Stomach (tissue), 8 donors: ENCODE measurements at regions not wholly inside any gene's neighbourhood (a gene's known extent, or its start where the extent isn't known, plus 50 kb on each side); places are given as distances from the start of the nearest gene placed in this dataset.

Experiments used
- DNase-seq, 2 donors: peaks; one replicate each; pipeline versions ENCODE4 v3.0.0 to v3.0.0-alpha.2; 2013 to 2019
- H3K27ac ChIP-seq, 5 donors: fragments of 200-600 bp in 4 of 5; sonication (generic) in 4 of 5; one replicate each; pipeline ENCODE4 v1.5.1; 2013 to 2019; ENCODE audit warnings: mild to moderate bottlenecking in 1 of 5, moderate library complexity in 1 of 5
- H3K27me3 ChIP-seq, 3 donors: fragments of 200-600 bp; sonication (generic); one replicate each; pipeline ENCODE4 v1.5.1; 2017 to 2019; ENCODE audit warnings: mixed run types in 1 of 3
- H3K36me3 ChIP-seq, 4 donors: fragments of 200-600 bp; sonication (generic); 1 replicate in 3 of 4; 2 replicates in 1 of 4; pipeline ENCODE4 v1.5.1; 2016 to 2019
- H3K4me1 ChIP-seq, 4 donors: fragments of 200-600 bp; sonication (generic); one replicate each; pipeline ENCODE4 v1.5.1; 2016 to 2019
- H3K4me3 ChIP-seq, 4 donors: fragments of 200-600 bp; sonication (generic) in 3 of 4; one replicate each; pipeline ENCODE4 v1.5.1; 2016 to 2019; ENCODE audit warnings: mild to moderate bottlenecking in 1 of 4
- H3K9me3 ChIP-seq, 4 donors: fragments of 200-600 bp; sonication (generic); one replicate each; pipeline ENCODE4 v1.5.1; 2016 to 2019
- CTCF ChIP-seq, 7 experiments: fragments of 450-650 bp in 4 of 7; fragments of 200-600 bp in 3 of 7; sonication (generic) in 3 of 7; IDR thresholded peaks; one replicate each; pipeline ENCODE4 v1.5.1; 2016 to 2019; ENCODE audit warnings: antibody characterized with exemption in 7 of 7, control low read depth in 2 of 7, mild to moderate bottlenecking in 1 of 7
- EP300 ChIP-seq: sonication (generic); formaldehyde crosslinking; IDR thresholded peaks from one replicate; pipeline ENCODE4 v1.6.1; 2017; ENCODE audit warnings: antibody characterized with exemption
- POLR2A ChIP-seq, 4 donors: fragments of 450-650 bp; IDR thresholded peaks; one replicate each; pipeline ENCODE4 v1.6.1; 2016; ENCODE audit warnings: antibody characterized with exemption in 4 of 4, control low read depth in 2 of 4, mild to moderate bottlenecking in 1 of 4, moderate library complexity in 1 of 4
- POLR2AphosphoS5 ChIP-seq, 3 donors: sonication (generic); formaldehyde crosslinking; IDR thresholded peaks; one replicate each; pipeline ENCODE4 v1.6.1; 2016; ENCODE audit warnings: antibody characterized with exemption in 3 of 3
- WGBS, 5 donors: extraction: QIAGEN DNeasy Blood & Tissue Kit in 3 of 5; methylation state at CpG; one replicate each; pipeline versions ENCODE4 v1.1.5 to v1.1.7; 2013 to 2018; 5-methylcytosine and 5-hydroxymethylcytosine counted together
- intact Hi-C: fragments of 100-400 bp; cut with DNase I; formaldehyde crosslinking; loops from one replicate; pipeline ENCODE4 v1.15.1; 2023; ENCODE audit warnings: low total_unique reads
- donor health status: healthy with polysubstance abuse.
- donor health status: Bipolar disorder and iron deficiency.
- donor health status: healthy.

GRCh38 chr20:11143481-11143880, 469.7 kb upstream of the JAG1 start:
- no peak for DNase-seq
- intact Hi-C loops = no loop called here
- H3K4me1 ChIP-seq = no peaks in the 10 kb centered on the region
- H3K27ac ChIP-seq = no peak overlapping the region
- TF ChIP-seq POLR2A (IDR thresholded peaks at IDR 0.05) = no peak
- TF ChIP-seq CTCF (IDR thresholded peaks at IDR 0.05) = no peak
- TF ChIP-seq POLR2AphosphoS5 (IDR thresholded peaks at IDR 0.05) = no peak
- no peak for TF ChIP-seq EP300
- no peak overlapping the region for H3K4me3 ChIP-seq
- H3K9me3 ChIP-seq = no peaks in the 10 kb centered on the region
- H3K36me3 ChIP-seq = no peaks in the 10 kb centered on the region
- H3K27me3 ChIP-seq = no peaks in the 10 kb centered on the region
- 73 to 82% (median 79%) methylated on average over 2 of the region's 2 CpGs for WGBS, 5 donors

- H3K36me3 ChIP-seq = no peaks in the 10 kb centered on the region
- no peak overlapping the region for H3K27ac ChIP-seq
- no peak overlapping the region for H3K4me3 ChIP-seq
- intact Hi-C loops = no loop called here
- H3K4me1 ChIP-seq = no peaks in the 10 kb centered on the region
- TF ChIP-seq POLR2AphosphoS5 (IDR thresholded peaks at IDR 0.05) (no peak), CTCF (IDR thresholded peaks at IDR 0.05) (no peak), POLR2A (IDR thresholded peaks at IDR 0.05) (no peak), EP300 (no peak)
- 67 to 87% (median 83%) methylated on average over 10 of the region's 10 CpGs for WGBS, 5 donors
- H3K27me3 ChIP-seq = no peaks in the 10 kb centered on the region
- H3K9me3 ChIP-seq = no peaks in the 10 kb centered on the region
- no peak for DNase-seq
These were observed 470.5 kb upstream of the JAG1 start for GRCh38 chr20:11144114-11144950.

- H3K27me3 ChIP-seq = no peaks in the 10 kb centered on the region
- H3K27ac ChIP-seq = no peak overlapping the region
- TF ChIP-seq CTCF (IDR thresholded peaks at IDR 0.05) = no peak
- TF ChIP-seq POLR2A (IDR thresholded peaks at IDR 0.05) = no peak
- no peak for TF ChIP-seq POLR2AphosphoS5 (IDR thresholded peaks at IDR 0.05)
- no peak for TF ChIP-seq EP300
- intact Hi-C loops = no loop called here
- WGBS, 5 donors = 74 to 88% (median 81%) methylated on average over 3 of the region's 3 CpGs
- no peaks in the 10 kb centered on the region for H3K36me3 ChIP-seq
- H3K4me3 ChIP-seq = no peak overlapping the region
- no peaks in the 10 kb centered on the region for H3K4me1 ChIP-seq
- peaks cover 0 to 6% (median 0%) of the 10 kb centered on the region in 4 donors for H3K9me3 ChIP-seq
- no peak for DNase-seq
These were observed 471.8 kb upstream of the JAG1 start for GRCh38 chr20:11145616-11146015.

- intact Hi-C loops = no loop called here
- Histone ChIP-seq H3K9me3 (peaks cover 0 to 6% (median 0%) of the 10 kb centered on the region in 4 donors), H3K27ac (no peak overlapping the region), H3K4me3 (no peak overlapping the region), H3K36me3 (no peaks in the 10 kb centered on the region), H3K27me3 (no peaks in the 10 kb centered on the region), H3K4me1 (peaks cover 0 to 14% (median 8%) of the 10 kb centered on the region in 4 donors)
- TF ChIP-seq CTCF (IDR thresholded peaks at IDR 0.05) = no peak
- TF ChIP-seq EP300 = no peak
- no peak for TF ChIP-seq POLR2AphosphoS5 (IDR thresholded peaks at IDR 0.05)
- no peak for TF ChIP-seq POLR2A (IDR thresholded peaks at IDR 0.05)
- DNase-seq = no peak
- 40 to 68% (median 50%) methylated on average over 1 of the region's 1 CpG for WGBS, 5 donors
These were observed 480.0 kb upstream of the JAG1 start for GRCh38 chr20:11153819-11154218.
